NCI-H1930 (cell line): ENCODE measurements at regions not wholly inside any gene's neighbourhood (a gene's known extent, or its start where the extent isn't known, plus 50 kb on each side); places are given as distances from the start of the nearest gene placed in this dataset.
A peak's percentile ranks its signal among the peaks of the same experiment; 100 is the strongest.

ENCODE experiments used
- DNase-seq, 2 experiments: peaks; one replicate each; lab custom pipeline; 2025; lab: John Stamatoyannopoulos, UW

DNA sequence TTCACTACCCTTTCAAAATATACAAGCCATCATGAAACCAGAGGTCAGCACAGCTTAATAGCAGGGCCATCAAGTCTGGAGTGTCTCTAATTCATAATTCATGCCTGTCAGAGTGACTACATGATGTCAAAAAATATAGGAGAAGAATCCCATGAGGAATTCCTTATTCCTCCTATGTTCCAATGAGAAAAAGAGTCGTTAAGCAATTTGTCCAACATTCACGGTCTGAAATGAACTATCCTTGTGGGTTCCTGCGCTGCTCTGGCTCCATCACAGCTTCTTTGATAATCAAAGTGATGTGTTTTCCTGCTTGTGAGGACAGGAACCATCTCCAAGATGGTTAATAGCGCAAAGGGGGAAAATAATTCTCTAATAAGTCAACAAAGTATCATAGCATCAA, 560.4 kb upstream of the KLHL29 start:
- DNase-seq, result no peak

GRCh38 chr2:22826703-22827102, 558.3 kb upstream of the KLHL29 start:
- DNase-seq, result no peak

GRCh38 chr2:22829791-22830190, 555.2 kb upstream of the KLHL29 start:
- DNase-seq, result no peak

DNA sequence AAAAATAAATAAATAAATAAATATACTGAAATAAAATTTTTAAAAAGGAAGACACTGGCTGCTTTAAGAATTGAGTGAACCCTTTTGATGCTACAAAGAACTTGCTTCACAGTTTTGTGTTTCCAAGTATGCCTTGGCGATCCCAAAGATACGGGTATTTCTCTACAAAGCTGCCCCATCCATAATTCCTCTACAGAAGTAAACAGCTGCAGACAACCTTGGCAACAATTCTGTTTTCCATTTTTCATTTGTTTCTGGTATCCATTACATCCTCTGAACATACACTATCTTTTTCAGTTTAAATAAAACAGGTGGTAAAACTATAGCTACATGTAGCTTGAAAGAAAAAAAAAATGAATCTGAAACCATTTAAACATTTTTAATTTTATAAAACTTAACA, 552.8 kb upstream of the KLHL29 start:
- no peak for DNase-seq

DNA sequence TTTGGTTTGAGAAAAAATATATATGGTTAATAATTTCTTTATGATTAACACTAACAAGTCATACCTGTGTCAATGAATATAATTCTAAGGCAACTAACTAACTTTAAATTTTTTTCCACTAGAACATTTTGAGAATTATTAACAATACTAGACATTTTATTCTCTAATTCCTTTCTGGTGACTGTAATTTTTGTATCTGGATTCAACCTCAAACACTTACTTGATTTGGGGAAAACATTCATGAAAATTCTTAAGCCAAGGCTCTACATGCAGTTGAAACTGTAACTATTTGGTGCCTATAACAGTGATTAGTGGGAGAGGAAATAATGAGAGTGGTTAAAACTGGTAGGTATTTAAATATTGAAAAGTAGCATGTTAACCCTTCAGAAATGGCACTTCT, 546.5 kb upstream of the KLHL29 start:
- DNase-seq, result no peak

GRCh38 chr2:22842205-22842869, 542.6 kb upstream of the KLHL29 start:
- no peak for DNase-seq

GRCh38 chr2:22843919-22844537, 541.0 kb upstream of the KLHL29 start:
- DNase-seq, result no peak

- DNase-seq, result no peak
Measured at GRCh38 chr2:22850310-22850709, 534.7 kb upstream of the KLHL29 start.

DNA sequence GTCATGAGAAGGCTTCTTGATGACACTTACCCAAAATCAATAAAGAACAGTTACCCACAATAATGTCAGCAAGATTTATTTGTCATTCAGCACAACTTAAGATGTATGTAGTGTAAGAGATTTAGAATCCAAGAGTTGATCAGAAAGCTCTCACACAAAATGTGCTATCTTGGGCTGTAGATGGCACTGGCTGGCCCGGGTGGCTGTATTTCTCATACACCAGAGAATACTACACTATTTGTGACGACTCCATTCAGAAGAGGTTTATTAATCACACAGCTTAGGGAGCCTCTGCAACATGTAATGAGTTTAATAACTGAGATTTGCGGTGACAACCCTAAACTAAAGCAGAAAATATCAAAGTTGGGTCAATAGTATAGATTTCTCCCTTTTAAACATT, 530.4 kb upstream of the KLHL29 start:
- no peak for DNase-seq

DNA sequence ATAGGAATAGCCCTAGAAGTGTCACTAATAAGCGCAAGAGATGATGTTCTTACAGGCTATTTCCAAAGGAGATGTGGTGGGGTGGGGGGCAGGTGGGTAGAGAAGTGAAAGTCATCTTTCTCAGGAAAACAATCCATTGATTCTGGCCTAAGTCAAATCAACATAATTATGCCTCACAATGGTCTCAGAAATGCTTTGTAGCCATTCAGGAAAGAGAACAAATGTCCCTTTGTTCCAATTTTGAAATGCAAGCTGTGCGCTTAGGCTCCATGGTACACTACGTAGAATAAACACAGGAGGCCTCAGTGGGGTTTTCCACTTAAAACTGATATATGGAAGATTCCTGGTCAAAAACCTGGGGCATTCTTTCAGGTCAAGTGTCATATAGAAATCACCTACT, 529.9 kb upstream of the KLHL29 start:
- peak; percentile 36 to 42 for DNase-seq

GRCh38 chr2:22855761-22856184, 529.2 kb upstream of the KLHL29 start:
- peak in 1 of 2 experiments; percentile 12 for DNase-seq

GRCh38 chr2:22867973-22868372, 517.0 kb upstream of the KLHL29 start:
- no peak for DNase-seq

GRCh38 chr2:22878121-22878520, 506.9 kb upstream of the KLHL29 start:
- DNase-seq, result no peak

- no peak for DNase-seq
Measured at GRCh38 chr2:22879009-22879863, 505.7 kb upstream of the KLHL29 start.

DNA sequence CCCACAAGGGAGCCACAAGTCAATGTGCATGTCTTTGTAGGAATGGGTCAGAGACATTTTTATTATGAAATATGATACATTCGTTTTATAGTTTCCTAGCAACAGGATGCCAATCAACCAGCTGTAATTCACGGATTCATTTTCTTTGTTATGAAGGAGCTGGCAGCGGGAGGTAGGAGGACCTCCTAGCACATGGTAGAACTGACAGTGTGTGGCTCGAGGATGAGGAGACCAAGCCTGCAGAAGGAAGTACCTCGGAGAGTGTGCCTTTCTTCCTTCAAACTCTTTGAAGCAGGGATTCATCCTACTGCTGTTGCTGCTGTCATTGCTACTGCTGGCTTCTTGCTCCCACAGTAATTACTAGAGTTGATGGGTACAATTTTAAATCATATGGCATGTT, 504.8 kb upstream of the KLHL29 start:
- no peak for DNase-seq

DNA sequence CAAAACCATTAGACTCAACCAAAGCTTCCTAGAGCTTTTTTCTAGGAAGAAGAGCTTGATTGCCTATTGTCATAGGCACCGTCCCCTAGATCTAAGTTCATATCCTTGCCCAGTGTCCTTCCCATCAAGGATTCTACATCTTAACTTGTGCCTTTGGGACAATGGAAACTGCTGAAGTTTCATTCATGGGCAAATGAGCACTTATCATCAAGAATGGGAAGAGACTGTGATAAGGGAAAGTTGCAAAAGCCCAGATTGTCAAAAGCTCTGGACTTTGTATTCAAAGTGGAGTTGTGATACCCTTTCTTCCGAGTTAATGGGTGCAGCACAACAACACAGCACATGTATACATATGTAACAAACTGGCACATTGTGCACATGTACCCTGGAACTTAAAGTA, 503.0 kb upstream of the KLHL29 start:
- no peak for DNase-seq

GRCh38 chr2:22882643-22883042, 502.3 kb upstream of the KLHL29 start:
- no peak for DNase-seq

GRCh38 chr2:22883054-22883453, 501.9 kb upstream of the KLHL29 start:
- DNase-seq, result no peak

GRCh38 chr2:22885245-22885644, 499.7 kb upstream of the KLHL29 start:
- DNase-seq, result no peak

DNA sequence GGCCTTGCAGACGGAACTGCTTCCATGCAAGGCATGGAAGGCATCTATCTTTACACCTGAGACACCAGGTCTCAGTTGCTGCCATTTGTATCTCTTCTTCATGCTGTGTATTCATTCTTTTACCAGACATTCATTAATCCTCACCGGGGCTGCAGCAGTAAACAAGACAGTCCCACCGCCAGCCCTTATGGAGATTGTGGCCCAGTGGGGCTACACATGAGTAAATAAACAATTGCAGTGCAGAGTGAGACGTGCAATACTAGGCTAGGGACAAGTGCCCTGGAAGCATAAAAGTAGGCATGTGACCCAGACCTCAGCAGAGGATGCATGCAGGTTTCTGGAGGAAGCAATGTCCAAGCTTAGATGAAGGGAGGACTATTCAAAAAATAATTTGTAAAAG, 497.6 kb upstream of the KLHL29 start:
- no peak for DNase-seq

DNA sequence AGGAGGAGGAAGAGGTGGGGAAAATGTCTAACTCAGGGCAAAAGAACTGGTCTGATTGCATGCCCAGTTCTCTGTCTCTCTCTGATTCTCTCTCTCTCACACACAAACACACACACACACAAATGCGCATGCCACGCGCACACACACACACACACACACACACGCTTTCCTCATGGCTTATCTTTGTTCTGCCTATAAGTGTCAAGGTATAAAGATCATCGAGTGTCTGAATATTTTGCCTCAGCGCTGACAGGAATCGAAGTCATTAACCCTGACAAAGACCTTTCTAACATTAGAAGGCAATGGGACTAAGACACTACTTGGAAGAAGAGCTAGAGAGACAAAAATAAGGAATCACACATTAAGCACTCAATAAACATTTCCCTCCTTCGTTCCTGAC, 497.1 kb upstream of the KLHL29 start:
- no peak for DNase-seq

GRCh38 chr2:22890132-22890531, 494.8 kb upstream of the KLHL29 start:
- no peak for DNase-seq
